ENCODE measurements at regions not wholly inside any gene's neighbourhood (a gene's known extent, or its start where the extent isn't known, plus 50 kb on each side); places are given as distances from the start of the nearest gene placed in this dataset.

- H3K4me1 ChIP-seq (replicated peaks; ENCODE audit: insufficient read depth), result no peaks in the 10 kb centered on the region
- ChIA-PET CTCF (no interaction called here), POLR2A (ENCODE audit: unreplicated experiment) (no interaction called here)
- TF ChIP-seq EZH2 (IDR thresholded peaks at IDR 0.05; ENCODE audit: low read depth), result no peak
- TF ChIP-seq CTCF (conservative IDR thresholded peaks at IDR 0.05), result no peak
- 0 out of 2 replicates have a peak overlapping the region, but pooled peaks have one; percentile 14 for H2AFZ ChIP-seq
- no peak overlapping the region for H3K4me2 ChIP-seq
- no peaks in the 10 kb centered on the region for H4K20me1 ChIP-seq (ENCODE audit: insufficient read depth)
- no peak for DNase-seq
- H3K27me3 ChIP-seq (ENCODE audit: insufficient read depth, low read depth), result no peaks in the 10 kb centered on the region
- H3K4me3 ChIP-seq, result no peak overlapping the region
- intact Hi-C loops (cut with micrococcal nuclease; ENCODE audit: unreplicated experiment), result no loop called here
- no peaks in the 10 kb centered on the region for H3K79me2 ChIP-seq (ENCODE audit: low read depth)
- no TSS peak for BruUV-seq (replicated peaks)
- no peaks in the 10 kb centered on the region for H3K9me3 ChIP-seq (ENCODE audit: insufficient read depth, low read depth)
- no peaks in the 10 kb centered on the region for H3K36me3 ChIP-seq (ENCODE audit: low read depth)
- H3F3A ChIP-seq (ENCODE audit: insufficient read depth, low read depth), result no peaks in the 10 kb centered on the region
- H3K27ac ChIP-seq, result no peak overlapping the region
- no peaks in the 10 kb centered on the region for H3K9me2 ChIP-seq (ENCODE audit: insufficient read depth)
These were observed 651.2 kb upstream of the KCNMB2 start for GRCh38 chr3:177885063-177885462.

GRCh38 chr3:177886501-177886900, 649.7 kb upstream of the KCNMB2 start:
- no peaks in the 10 kb centered on the region for H3K79me2 ChIP-seq (ENCODE audit: low read depth)
- ChIA-PET CTCF (interaction anchor here (0.7 kb wide), 1 partner anchor 41 kb away, joined by 9 read pairs; no protein-coding TSS in a partner anchor), POLR2A (ENCODE audit: unreplicated experiment) (no interaction called here)
- DNase-seq, result no peak
- no peaks in the 10 kb centered on the region for H3K4me1 ChIP-seq (replicated peaks; ENCODE audit: insufficient read depth)
- no peaks in the 10 kb centered on the region for H3K9me2 ChIP-seq (ENCODE audit: insufficient read depth)
- no peaks in the 10 kb centered on the region for H4K20me1 ChIP-seq (ENCODE audit: insufficient read depth)
- intact Hi-C loops (cut with micrococcal nuclease; ENCODE audit: unreplicated experiment), result no loop called here
- H3K36me3 ChIP-seq (ENCODE audit: low read depth), result no peaks in the 10 kb centered on the region
- no peak overlapping the region for H3K4me2 ChIP-seq
- H3K27me3 ChIP-seq (ENCODE audit: insufficient read depth, low read depth), result no peaks in the 10 kb centered on the region
- no peak overlapping the region for H3K27ac ChIP-seq
- no peak overlapping the region for H2AFZ ChIP-seq
- H3K4me3 ChIP-seq, result no peak overlapping the region
- H3K9me3 ChIP-seq (ENCODE audit: insufficient read depth, low read depth), result no peaks in the 10 kb centered on the region
- no TSS peak for BruUV-seq (replicated peaks)
- H3F3A ChIP-seq (ENCODE audit: insufficient read depth, low read depth), result no peaks in the 10 kb centered on the region
- TF ChIP-seq CTCF (conservative IDR thresholded peaks at IDR 0.05) (no peak), EZH2 (IDR thresholded peaks at IDR 0.05; ENCODE audit: low read depth) (no peak)

- no peaks in the 10 kb centered on the region for H3F3A ChIP-seq (ENCODE audit: insufficient read depth, low read depth)
- no peaks in the 10 kb centered on the region for H3K36me3 ChIP-seq (ENCODE audit: low read depth)
- H3K4me1 ChIP-seq (replicated peaks; ENCODE audit: insufficient read depth), result no peaks in the 10 kb centered on the region
- intact Hi-C loops (cut with micrococcal nuclease; ENCODE audit: unreplicated experiment), result no loop called here
- H3K79me2 ChIP-seq (ENCODE audit: low read depth), result no peaks in the 10 kb centered on the region
- CTCF ChIA-PET, result no interaction called here
- TF ChIP-seq EZH2 (IDR thresholded peaks at IDR 0.05; ENCODE audit: low read depth) (no peak), CTCF (conservative IDR thresholded peaks at IDR 0.05) (no peak)
- DNase-seq, result no peak
- H3K9me2 ChIP-seq (ENCODE audit: insufficient read depth), result no peaks in the 10 kb centered on the region
- POLR2A ChIA-PET (ENCODE audit: unreplicated experiment), result no interaction called here
- no peaks in the 10 kb centered on the region for H3K9me3 ChIP-seq (ENCODE audit: insufficient read depth, low read depth)
- H3K4me3 ChIP-seq, result no peak overlapping the region
- H3K4me2 ChIP-seq, result no peak overlapping the region
- H3K27me3 ChIP-seq (ENCODE audit: insufficient read depth, low read depth), result no peaks in the 10 kb centered on the region
- H2AFZ ChIP-seq, result no peak overlapping the region
- H3K27ac ChIP-seq, result no peak overlapping the region
- no TSS peak for BruUV-seq (replicated peaks)
- no peaks in the 10 kb centered on the region for H4K20me1 ChIP-seq (ENCODE audit: insufficient read depth)
These were observed 648.8 kb upstream of the KCNMB2 start for GRCh38 chr3:177887475-177887874.

Data from PC-9 (cell line).